ENCODE measurements at regions not wholly inside any gene's neighbourhood (a gene's known extent, or its start where the extent isn't known, plus 50 kb on each side); places are given as distances from the start of the nearest gene placed in this dataset.

DNA sequence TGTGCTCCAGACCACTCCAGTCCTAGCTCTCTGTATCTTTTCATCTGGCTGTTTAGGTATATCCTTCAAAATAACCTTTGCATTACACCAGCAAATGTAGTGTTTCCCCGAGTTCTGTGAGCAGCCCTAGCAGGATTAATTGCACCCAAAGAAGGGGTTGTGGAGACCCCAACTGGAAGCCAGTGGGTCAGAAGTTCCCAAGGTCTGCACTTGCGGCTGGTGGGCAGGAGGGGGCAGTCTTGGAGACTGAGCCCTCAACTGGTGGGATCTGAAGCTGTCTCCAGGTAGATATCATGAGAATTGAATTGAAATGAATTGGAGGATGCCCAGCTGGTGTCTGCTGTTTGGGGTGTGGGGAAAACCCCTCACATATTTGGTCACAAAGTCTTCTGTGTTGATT, 1485.3 kb upstream of the TENM3 start:
- no peak overlapping the region for H3K9ac ChIP-seq (ENCODE audit: control insufficient read depth, insufficient read depth, low read length)
- no peak overlapping the region for H2AFZ ChIP-seq (ENCODE audit: control insufficient read depth, low read depth, low read length)
- no peak overlapping the region for H3K4me2 ChIP-seq (ENCODE audit: control insufficient read depth, insufficient read depth)
- ChIA-PET RAD21 (ENCODE audit: unreplicated experiment) (no interaction called here), POLR2A (no interaction called here), SMC1A (ENCODE audit: uncharacterized antibody, unreplicated experiment) (no interaction called here), CTCF (interaction anchor here (1.0 to 1.2 kb wide), 2 partner anchors 19 to 69 kb away, joined by 3 to 4 read pairs; no protein-coding TSS in a partner anchor)
- BruUV-seq (replicated peaks): no TSS peak
- H3K4me1 ChIP-seq (ENCODE audit: control insufficient read depth, insufficient read depth, low read length): no peaks in the 10 kb centered on the region
- no peaks in the 10 kb centered on the region for H3K27me3 ChIP-seq (replicated peaks in 1 of 2; ENCODE audit: control insufficient read depth in 2 of 2, insufficient read depth in 2 of 2, low read length in 1 of 2)
- no peaks in the 10 kb centered on the region for H3K36me3 ChIP-seq (ENCODE audit: control insufficient read depth in 2 of 2, insufficient read depth in 2 of 2, low read length in 1 of 2)
- H3K4me3 ChIP-seq: no peak overlapping the region
- intact Hi-C loops (cut with micrococcal nuclease; ENCODE audit: unreplicated experiment): no loop called here
- H3K27ac ChIP-seq (ENCODE audit: control insufficient read depth, insufficient read depth): no peak overlapping the region
- WGBS (ENCODE audit: insufficient coverage, insufficient replicate concordance, low lambda C conversion rate, missing lambda C conversion rate): 29% methylated on average over 2 of the region's 2 CpGs
- no peaks in the 10 kb centered on the region for H3K9me3 ChIP-seq (replicated peaks; ENCODE audit: control insufficient read depth, insufficient read depth, low read length)
- no peak for TF ChIP-seq SP1 (IDR thresholded peaks at IDR 0.05; ENCODE audit: low read depth, low read length)
- TF ChIP-seq CREB1 (IDR thresholded peaks at IDR 0.05; ENCODE audit: low read depth): no peak
- no peak for TF ChIP-seq PAX8 (IDR thresholded peaks at IDR 0.05)
- TF ChIP-seq, protein P1, sequence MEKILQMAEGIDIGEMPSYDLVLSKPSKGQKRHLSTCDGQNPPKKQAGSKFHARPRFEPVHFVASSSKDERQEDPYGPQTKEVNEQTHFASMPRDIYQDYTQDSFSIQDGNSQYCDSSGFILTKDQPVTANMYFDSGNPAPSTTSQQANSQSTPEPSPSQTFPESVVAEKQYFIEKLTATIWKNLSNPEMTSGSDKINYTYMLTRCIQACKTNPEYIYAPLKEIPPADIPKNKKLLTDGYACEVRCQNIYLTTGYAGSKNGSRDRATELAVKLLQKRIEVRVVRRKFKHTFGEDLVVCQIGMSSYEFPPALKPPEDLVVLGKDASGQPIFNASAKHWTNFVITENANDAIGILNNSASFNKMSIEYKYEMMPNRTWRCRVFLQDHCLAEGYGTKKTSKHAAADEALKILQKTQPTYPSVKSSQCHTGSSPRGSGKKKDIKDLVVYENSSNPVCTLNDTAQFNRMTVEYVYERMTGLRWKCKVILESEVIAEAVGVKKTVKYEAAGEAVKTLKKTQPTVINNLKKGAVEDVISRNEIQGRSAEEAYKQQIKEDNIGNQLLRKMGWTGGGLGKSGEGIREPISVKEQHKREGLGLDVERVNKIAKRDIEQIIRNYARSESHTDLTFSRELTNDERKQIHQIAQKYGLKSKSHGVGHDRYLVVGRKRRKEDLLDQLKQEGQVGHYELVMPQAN (conservative IDR thresholded peaks at IDR 0.05): no peak
- TF ChIP-seq, protein P2, sequence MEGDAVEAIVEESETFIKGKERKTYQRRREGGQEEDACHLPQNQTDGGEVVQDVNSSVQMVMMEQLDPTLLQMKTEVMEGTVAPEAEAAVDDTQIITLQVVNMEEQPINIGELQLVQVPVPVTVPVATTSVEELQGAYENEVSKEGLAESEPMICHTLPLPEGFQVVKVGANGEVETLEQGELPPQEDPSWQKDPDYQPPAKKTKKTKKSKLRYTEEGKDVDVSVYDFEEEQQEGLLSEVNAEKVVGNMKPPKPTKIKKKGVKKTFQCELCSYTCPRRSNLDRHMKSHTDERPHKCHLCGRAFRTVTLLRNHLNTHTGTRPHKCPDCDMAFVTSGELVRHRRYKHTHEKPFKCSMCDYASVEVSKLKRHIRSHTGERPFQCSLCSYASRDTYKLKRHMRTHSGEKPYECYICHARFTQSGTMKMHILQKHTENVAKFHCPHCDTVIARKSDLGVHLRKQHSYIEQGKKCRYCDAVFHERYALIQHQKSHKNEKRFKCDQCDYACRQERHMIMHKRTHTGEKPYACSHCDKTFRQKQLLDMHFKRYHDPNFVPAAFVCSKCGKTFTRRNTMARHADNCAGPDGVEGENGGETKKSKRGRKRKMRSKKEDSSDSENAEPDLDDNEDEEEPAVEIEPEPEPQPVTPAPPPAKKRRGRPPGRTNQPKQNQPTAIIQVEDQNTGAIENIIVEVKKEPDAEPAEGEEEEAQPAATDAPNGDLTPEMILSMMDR (IDR thresholded peaks at IDR 0.05 in 2 of 3, conservative IDR thresholded peaks at IDR 0.05 in 1 of 3; ENCODE audit: control insufficient read depth in 2 of 3, extremely low read depth in 1 of 3, insufficient read depth in 1 of 3, low read depth in 3 of 3, low read length in 3 of 3): peak; percentile 18 to 36 (median 24); a peak in 3 of 6 replicates
- no peak for TF ChIP-seq FOXK2 (IDR thresholded peaks at IDR 0.05)
- no peak for TF ChIP-seq ATF7 (IDR thresholded peaks at IDR 0.05; ENCODE audit: low read depth)
- TF ChIP-seq MXI1 (IDR thresholded peaks at IDR 0.05; ENCODE audit: low read depth, low read length): no peak
- FAIRE-seq (no peak), DNase-seq (ENCODE audit: low read depth, low spot score) (no peak), ATAC-seq (peak; percentile 52)
- H4K20me1 ChIP-seq (ENCODE audit: control insufficient read depth, insufficient read depth): no peaks in the 10 kb centered on the region
- no peaks in the 10 kb centered on the region for H3K79me2 ChIP-seq (ENCODE audit: control insufficient read depth, insufficient read depth, low read length)
- in situ Hi-C loops (cut with MboI): no loop called here

Measured in GM12878 (cell line).